Endothelial cell of umbilical vein (primary cell): ENCODE measurements at regions not wholly inside any gene's neighbourhood (a gene's known extent, or its start where the extent isn't known, plus 50 kb on each side); places are given as distances from the start of the nearest gene placed in this dataset.

Source experiments
- BruUV-seq: library from RNA; stranded (reverse); fragments of 400-500 nt; replicated peaks from 2 replicates; lab custom pipeline; 2021; lab: Mats Ljungman, UMichigan
- CTCF ChIA-PET: fragments of 300-600, 350-600 bp; sonication (Branson Sonifier 250); formaldehyde crosslinking; loops from one replicate; lab custom pipeline; 2021; ENCODE audit warnings: antibody characterized with exemption, inconsistent platforms; lab: Charles Lee
- POLR2A ChIA-PET: fragments of 300-600, 350-600 bp; sonication (Branson Sonifier 250); formaldehyde crosslinking; loops from one replicate; lab custom pipeline; 2021; ENCODE audit warnings: antibody characterized with exemption, inconsistent platforms; lab: Charles Lee
- DNase-seq: peaks from one replicate; pipeline ENCODE4 v3.0.0-alpha.2; 2011; ENCODE audit warnings: low read depth, low spot score
- FAIRE-seq: peaks from 2 replicates; lab custom pipeline; 2011; peaks lifted over from hg19 to GRCh38; lab: Jason Lieb, UNC
- H2AFZ ChIP-seq: 2 replicates; pipeline ENCODE4 v1.6.0; 2012; ENCODE audit warnings: low read depth, low read length, control low read depth, inconsistent platforms
- H3K27ac ChIP-seq: 2 replicates; pipeline ENCODE4 v1.5.1; 2011; ENCODE audit warnings: low read depth, mild to moderate bottlenecking, control low read depth, low read length, moderate library complexity; ENCODE audit not compliant: insufficient read depth
- H3K27me3 ChIP-seq, 2 experiments: 2 replicates each; pipeline versions ENCODE4 v1.6.0 to v1.6.1; 2011; ENCODE audit warnings: low read length in 2 of 2, mixed read lengths in 1 of 2; ENCODE audit not compliant: control insufficient read depth in 2 of 2, insufficient read depth in 2 of 2
- H3K36me3 ChIP-seq, 2 experiments: 2 replicates in 1 of 2; 3 replicates in 1 of 2; pipeline ENCODE4 v1.5.1; 2011; ENCODE audit warnings: low read length in 2 of 2, mild to moderate bottlenecking in 1 of 2, moderate library complexity in 1 of 2; ENCODE audit not compliant: control insufficient read depth in 2 of 2, insufficient read depth in 2 of 2; ENCODE audit errors: extremely low read depth in 1 of 2
- H3K4me1 ChIP-seq: 3 replicates; pipeline ENCODE4 v1.5.1; 2011; ENCODE audit warnings: mild to moderate bottlenecking, low read length; ENCODE audit not compliant: control insufficient read depth, insufficient read depth; ENCODE audit errors: extremely low read depth
- H3K4me2 ChIP-seq: 2 replicates; pipeline ENCODE4 v1.6.1; 2011; ENCODE audit warnings: low read length, control low read depth, mixed read lengths; ENCODE audit not compliant: insufficient read depth
- H3K4me3 ChIP-seq, 3 experiments: fragments of 200-600 bp in 1 of 3; sonication (generic), shearing (Covaris generic) in 1 of 3; replicated peaks in 1 of 3; 2 replicates each; pipeline ENCODE4 v1.5.1; 2011 to 2016; ENCODE audit warnings: control low read depth in 3 of 3, low read length in 3 of 3, mild to moderate bottlenecking in 2 of 3, inconsistent platforms in 1 of 3, low read depth in 1 of 3, moderate library complexity in 1 of 3; ENCODE audit not compliant: insufficient read depth in 1 of 3
- H3K79me2 ChIP-seq: 2 replicates; pipeline ENCODE4 v1.6.0; 2012; ENCODE audit warnings: low read length, inconsistent platforms; ENCODE audit not compliant: control insufficient read depth, insufficient read depth
- H3K9ac ChIP-seq: replicated peaks from 2 replicates; pipeline ENCODE3; 2011; ENCODE audit warnings: low read length, control low read depth; ENCODE audit not compliant: insufficient read depth; ENCODE audit errors: extremely low read depth
- H3K9me1 ChIP-seq: replicated peaks from 3 replicates; pipeline ENCODE4 v1.6.0; 2011; ENCODE audit warnings: mild to moderate bottlenecking, low read length; ENCODE audit not compliant: control insufficient read depth, insufficient read depth; ENCODE audit errors: extremely low read depth
- H3K9me3 ChIP-seq: replicated peaks from 2 replicates; pipeline ENCODE4 v1.5.1; 2012; ENCODE audit warnings: low read length, inconsistent platforms; ENCODE audit not compliant: control insufficient read depth, insufficient read depth
- H4K20me1 ChIP-seq: replicated peaks from 2 replicates; pipeline ENCODE3; 2011; ENCODE audit warnings: mild to moderate bottlenecking, low read length; ENCODE audit not compliant: control insufficient read depth, insufficient read depth; ENCODE audit errors: extremely low read depth
- EZH2 ChIP-seq: IDR thresholded peaks from 2 replicates; pipeline ENCODE4 v1.6.1; 2012; ENCODE audit warnings: borderline replicate concordance, low read depth, mild to moderate bottlenecking, moderate library complexity, low read length, inconsistent platforms; ENCODE audit not compliant: severe bottlenecking
- FOS ChIP-seq: IDR thresholded peaks from 2 replicates; pipeline ENCODE4 v1.6.1; 2011; ENCODE audit warnings: mild to moderate bottlenecking, low read length, moderate library complexity, borderline replicate concordance; ENCODE audit not compliant: insufficient read depth
- GATA2 ChIP-seq: IDR thresholded peaks from 2 replicates; pipeline ENCODE4 v1.7.0; 2011; ENCODE audit warnings: low read depth, mild to moderate bottlenecking, moderate library complexity, mixed read lengths, low read length; ENCODE audit not compliant: insufficient read length, insufficient read depth
- JUN ChIP-seq: IDR thresholded peaks from 2 replicates; pipeline ENCODE4 v1.6.1; 2011; ENCODE audit warnings: borderline replicate concordance, low read depth; ENCODE audit not compliant: insufficient read length, insufficient read depth
- MYC ChIP-seq: IDR thresholded peaks from one replicate; pipeline ENCODE4 v1.6.1; 2011; ENCODE audit warnings: mild to moderate bottlenecking, low read depth, low read length
- POLR2A ChIP-seq: IDR thresholded peaks from 2 replicates; pipeline ENCODE4 v1.6.1; 2012; ENCODE audit warnings: low read depth, mild to moderate bottlenecking, control low read depth, low read length
- POLR2AphosphoS5 ChIP-seq: IDR thresholded peaks from 2 replicates; pipeline ENCODE4 v1.6.1; 2012; ENCODE audit warnings: low read depth, mild to moderate bottlenecking, control low read depth, low read length, moderate library complexity; ENCODE audit not compliant: insufficient read depth
- dilution Hi-C: fragments of 300-500 bp; cut with MboI; formaldehyde crosslinking; loops from one replicate; pipeline ENCODE4 v1.15.0; 2019; ENCODE audit warnings: low sequenced_read_pairs; ENCODE audit not compliant: extremely low pct_ligation_motif_present
- intact Hi-C: fragments of 100-400 bp; cut with micrococcal nuclease; formaldehyde crosslinking; loops from one replicate; pipeline ENCODE4 v1.10.0; 2022
- TF ChIP-seq, protein P1 (sequence below): IDR thresholded peaks from 2 replicates; pipeline ENCODE4 v1.6.1; 2011; ENCODE audit not compliant: insufficient read depth, insufficient read length
- TF ChIP-seq, protein P2 (sequence below), 2 donors: IDR thresholded peaks; 1 replicate in 1 of 2; 2 replicates in 1 of 2; pipeline ENCODE4 v1.5.1; 2011; ENCODE audit warnings: low read length in 2 of 2, mild to moderate bottlenecking in 2 of 2, moderate library complexity in 2 of 2, control low read depth in 1 of 2, inconsistent platforms in 1 of 2, low read depth in 1 of 2; ENCODE audit not compliant: insufficient read depth in 1 of 2; ENCODE audit errors: extremely low read depth in 1 of 2

DNA sequence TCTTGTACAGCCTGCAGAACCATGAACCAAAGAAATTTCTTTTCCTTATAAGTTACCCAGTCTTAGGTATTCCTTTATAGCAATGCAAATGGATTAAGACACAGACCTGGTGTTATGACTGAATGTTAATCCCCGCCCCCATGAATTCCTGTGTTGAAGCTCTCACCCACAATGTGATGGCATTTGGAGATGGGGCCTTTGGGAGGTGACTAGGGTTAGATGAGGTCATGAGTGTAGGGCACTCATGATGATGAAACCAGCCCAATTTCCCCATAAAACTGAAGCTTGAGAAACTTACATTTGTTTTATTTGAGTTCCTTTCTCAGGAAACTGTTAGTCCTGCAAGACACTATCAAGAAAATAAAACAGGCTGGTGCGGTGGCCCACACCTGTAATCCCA, 115.8 kb upstream of the THY1 start:
- dilution Hi-C loops (no loop called here), intact Hi-C loops (no loop called here)
- Histone ChIP-seq H3K9me1 (no peaks in the 10 kb centered on the region), H3K36me3 (no peaks in the 10 kb centered on the region), H3K4me3 (no peak overlapping the region), H3K4me2 (no peak overlapping the region), H3K9me3 (no peaks in the 10 kb centered on the region), H2AFZ (no peak overlapping the region), H3K27me3 (no peaks in the 10 kb centered on the region), H4K20me1 (no peaks in the 10 kb centered on the region), H3K79me2 (no peaks in the 10 kb centered on the region), H3K4me1 (no peaks in the 10 kb centered on the region), H3K9ac (no peak overlapping the region), H3K27ac (no peak overlapping the region)
- TF ChIP-seq, protein P1, sequence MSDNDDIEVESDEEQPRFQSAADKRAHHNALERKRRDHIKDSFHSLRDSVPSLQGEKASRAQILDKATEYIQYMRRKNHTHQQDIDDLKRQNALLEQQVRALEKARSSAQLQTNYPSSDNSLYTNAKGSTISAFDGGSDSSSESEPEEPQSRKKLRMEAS, result no peak
- TF ChIP-seq JUN, result no peak
- TF ChIP-seq POLR2AphosphoS5, result no peak
- TF ChIP-seq MYC, result no peak
- no peak for TF ChIP-seq POLR2A
- no peak for TF ChIP-seq EZH2
- no peak for TF ChIP-seq FOS
- TF ChIP-seq GATA2, result no peak
- TF ChIP-seq, protein P2, sequence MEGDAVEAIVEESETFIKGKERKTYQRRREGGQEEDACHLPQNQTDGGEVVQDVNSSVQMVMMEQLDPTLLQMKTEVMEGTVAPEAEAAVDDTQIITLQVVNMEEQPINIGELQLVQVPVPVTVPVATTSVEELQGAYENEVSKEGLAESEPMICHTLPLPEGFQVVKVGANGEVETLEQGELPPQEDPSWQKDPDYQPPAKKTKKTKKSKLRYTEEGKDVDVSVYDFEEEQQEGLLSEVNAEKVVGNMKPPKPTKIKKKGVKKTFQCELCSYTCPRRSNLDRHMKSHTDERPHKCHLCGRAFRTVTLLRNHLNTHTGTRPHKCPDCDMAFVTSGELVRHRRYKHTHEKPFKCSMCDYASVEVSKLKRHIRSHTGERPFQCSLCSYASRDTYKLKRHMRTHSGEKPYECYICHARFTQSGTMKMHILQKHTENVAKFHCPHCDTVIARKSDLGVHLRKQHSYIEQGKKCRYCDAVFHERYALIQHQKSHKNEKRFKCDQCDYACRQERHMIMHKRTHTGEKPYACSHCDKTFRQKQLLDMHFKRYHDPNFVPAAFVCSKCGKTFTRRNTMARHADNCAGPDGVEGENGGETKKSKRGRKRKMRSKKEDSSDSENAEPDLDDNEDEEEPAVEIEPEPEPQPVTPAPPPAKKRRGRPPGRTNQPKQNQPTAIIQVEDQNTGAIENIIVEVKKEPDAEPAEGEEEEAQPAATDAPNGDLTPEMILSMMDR (IDR thresholded peaks at IDR 0.05; ENCODE audit: extremely low read depth in 1 of 2, insufficient read depth in 1 of 2, low read depth in 1 of 2, low read length in 2 of 2), result no peak
- FAIRE-seq (no peak), DNase-seq (no peak)
- POLR2A ChIA-PET, result no interaction called here
- CTCF ChIA-PET, result no interaction called here
- no TSS peak for BruUV-seq
